CD4-positive, CD25-positive, alpha-beta regulatory T cell (primary cell): ENCODE measurements at regions not wholly inside any gene's neighbourhood (a gene's known extent, or its start where the extent isn't known, plus 50 kb on each side); places are given as distances from the start of the nearest gene placed in this dataset.
"Not testable (repeated sequence)": the region's sequence is repeated elsewhere in the genome, so short reads cannot be mapped to it uniquely, and the experiment has no call there.

Experiments used
- ATAC-seq, 2 donors: fragments of 150-1000 bp; cut with Tn5 transposase; one replicate each; pipeline ENCODE4 v1.10.0; 2021; ENCODE audit warnings: low read depth in 2 of 2, moderate number of reproducible peaks in 2 of 2, moderate library complexity in 1 of 2
- DNase-seq, 3 donors: peaks; one replicate each; pipeline versions ENCODE4 v3.0.0 to v3.0.0-alpha.2; 2012 to 2022; ENCODE audit warnings: mixed read lengths in 1 of 3
- H3K27ac ChIP-seq: one replicate; pipeline ENCODE4 v1.7.0; 2013; ENCODE audit warnings: mild to moderate bottlenecking, low read length; ENCODE audit not compliant: insufficient read depth, poor library complexity, severe bottlenecking
- H3K27me3 ChIP-seq: one replicate; pipeline ENCODE4 v1.7.0; 2013; ENCODE audit warnings: low read length; ENCODE audit not compliant: control insufficient read depth, insufficient read depth
- H3K36me3 ChIP-seq: one replicate; pipeline ENCODE4 v1.7.0; 2013; ENCODE audit warnings: mild to moderate bottlenecking, low read length, moderate library complexity; ENCODE audit not compliant: control insufficient read depth, insufficient read depth
- H3K4me1 ChIP-seq: 2 replicates; pipeline ENCODE4 v1.7.0; 2013; ENCODE audit warnings: mild to moderate bottlenecking, low read length; ENCODE audit not compliant: insufficient read depth, control insufficient read depth, poor library complexity, severe bottlenecking
- H3K4me3 ChIP-seq: one replicate; pipeline ENCODE4 v1.7.0; 2013; ENCODE audit warnings: low read depth, mild to moderate bottlenecking, low read length, moderate library complexity
- H3K9me3 ChIP-seq, 2 experiments: 1 replicate in 1 of 2; 2 replicates in 1 of 2; pipeline ENCODE4 v1.7.0; 2013; ENCODE audit warnings: low read length in 2 of 2, mild to moderate bottlenecking in 1 of 2, moderate library complexity in 1 of 2; ENCODE audit not compliant: control insufficient read depth in 2 of 2
- H3K27ac Mint-ChIP-seq, 3 donors: one replicate each; pipeline ENCODE4 v1.8.0; 2020 to 2022; ENCODE audit warnings: mild to moderate bottlenecking in 3 of 3, mixed read lengths in 3 of 3, moderate library complexity in 2 of 3
- H3K27me3 Mint-ChIP-seq: one replicate; pipeline ENCODE4 v1.8.0; 2022; ENCODE audit warnings: mild to moderate bottlenecking, mixed read lengths
- H3K36me3 Mint-ChIP-seq: one replicate; pipeline ENCODE4 v1.8.0; 2020; ENCODE audit warnings: mixed read lengths
- H3K4me1 Mint-ChIP-seq, 4 donors: one replicate each; pipeline ENCODE4 v1.8.0; 2020 to 2022; ENCODE audit warnings: mixed read lengths in 4 of 4, mild to moderate bottlenecking in 1 of 4
- H3K4me3 Mint-ChIP-seq, 4 donors: one replicate each; pipeline ENCODE4 v1.8.0; 2020 to 2022; ENCODE audit warnings: mild to moderate bottlenecking in 4 of 4, mixed read lengths in 4 of 4, moderate library complexity in 3 of 4
- H3K9me3 Mint-ChIP-seq, 7 donors: one replicate each; pipeline ENCODE4 v1.8.0; 2020 to 2022; ENCODE audit warnings: mixed read lengths in 7 of 7, mild to moderate bottlenecking in 3 of 7, moderate library complexity in 2 of 7

DNA sequence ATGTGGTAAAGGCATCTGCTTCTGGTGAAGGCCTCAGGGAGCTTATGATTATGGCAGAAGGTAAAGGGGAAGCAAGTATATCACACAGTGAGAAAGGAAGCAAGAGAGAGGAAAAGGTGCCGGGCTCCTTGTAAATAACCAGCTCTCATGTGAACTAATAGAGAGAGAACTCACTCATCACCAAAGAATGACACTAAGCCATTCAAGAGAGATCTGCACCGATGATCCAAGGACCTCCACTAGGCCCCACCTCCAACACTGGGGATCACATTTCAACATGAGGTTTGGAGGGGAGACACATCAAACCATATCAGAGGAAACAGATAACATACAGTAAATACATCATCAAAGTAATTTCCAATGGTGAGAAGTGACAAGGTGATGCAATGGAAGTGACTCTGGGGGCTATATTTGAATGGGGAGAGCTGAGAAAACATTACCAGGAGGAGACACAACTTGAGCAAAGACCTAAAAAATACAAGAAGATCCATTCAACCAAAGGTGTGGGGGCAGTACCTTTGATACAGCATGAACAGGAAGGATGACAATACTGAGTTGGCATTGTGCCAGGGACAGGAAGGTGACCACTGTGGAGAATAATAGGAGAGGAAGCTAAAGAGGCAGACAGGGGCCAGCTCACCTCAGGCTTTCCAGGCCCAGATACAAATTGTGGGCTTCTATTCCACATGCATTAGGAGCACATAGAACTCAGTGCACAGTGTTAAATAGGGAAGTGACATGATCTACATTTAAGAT is 134.4 kb upstream of the GRIP1 start:
- H3K4me1 ChIP-seq, result no peaks in the 10 kb centered on the region
- no peaks in the 10 kb centered on the region for H3K9me3 ChIP-seq
- Mint-ChIP-seq H3K27me3 (no peaks in the 10 kb centered on the region), H3K27ac (no peak overlapping the region), H3K9me3 (no peaks in the 10 kb centered on the region), H3K4me3 (no peak overlapping the region), H3K4me1 (peaks cover 0 to 10% (median 0%) of the 10 kb centered on the region in 4 donors), H3K36me3 (no peaks in the 10 kb centered on the region)
- ATAC-seq, result peak in 1 of 2 donors; percentile 22
- H3K4me3 ChIP-seq, result no peak overlapping the region
- no peaks in the 10 kb centered on the region for H3K36me3 ChIP-seq
- DNase-seq, result peak in 2 of 3 donors; percentile 1 to 2
- H3K27ac ChIP-seq, result no peak overlapping the region
- no peaks in the 10 kb centered on the region for H3K27me3 ChIP-seq

GRCh38 chr12:66819587-66819986 is 140.7 kb upstream of the GRIP1 start:
- Mint-ChIP-seq H3K4me1 (no peaks in the 10 kb centered on the region), H3K27me3 (peaks cover 4% of the 10 kb centered on the region), H3K27ac (no peak overlapping the region), H3K4me3 (no peak overlapping the region), H3K36me3 (no peaks in the 10 kb centered on the region), H3K9me3 (no peaks in the 10 kb centered on the region)
- Histone ChIP-seq H3K27me3 (no peaks in the 10 kb centered on the region), H3K4me3 (no peak overlapping the region), H3K4me1 (no peaks in the 10 kb centered on the region), H3K36me3 (no peaks in the 10 kb centered on the region), H3K9me3 (no peaks in the 10 kb centered on the region), H3K27ac (no peak overlapping the region)
- no peak for ATAC-seq
- no peak for DNase-seq

- Mint-ChIP-seq H3K36me3 (no peaks in the 10 kb centered on the region), H3K27me3 (peaks cover 4% of the 10 kb centered on the region), H3K27ac (no peak overlapping the region), H3K4me1 (no peaks in the 10 kb centered on the region), H3K9me3 (peaks cover 0 to 2% (median 0%) of the 10 kb centered on the region in 7 donors), H3K4me3 (no peak overlapping the region)
- no peak for ATAC-seq
- no peaks in the 10 kb centered on the region for H3K36me3 ChIP-seq
- H3K27me3 ChIP-seq, result no peaks in the 10 kb centered on the region
- no peak for DNase-seq
- no peaks in the 10 kb centered on the region for H3K9me3 ChIP-seq
- H3K4me1 ChIP-seq, result no peaks in the 10 kb centered on the region
- no peak overlapping the region for H3K4me3 ChIP-seq
- H3K27ac ChIP-seq, result no peak overlapping the region
Measured at GRCh38 chr12:66822961-66823360, 144.1 kb upstream of the GRIP1 start.

DNA sequence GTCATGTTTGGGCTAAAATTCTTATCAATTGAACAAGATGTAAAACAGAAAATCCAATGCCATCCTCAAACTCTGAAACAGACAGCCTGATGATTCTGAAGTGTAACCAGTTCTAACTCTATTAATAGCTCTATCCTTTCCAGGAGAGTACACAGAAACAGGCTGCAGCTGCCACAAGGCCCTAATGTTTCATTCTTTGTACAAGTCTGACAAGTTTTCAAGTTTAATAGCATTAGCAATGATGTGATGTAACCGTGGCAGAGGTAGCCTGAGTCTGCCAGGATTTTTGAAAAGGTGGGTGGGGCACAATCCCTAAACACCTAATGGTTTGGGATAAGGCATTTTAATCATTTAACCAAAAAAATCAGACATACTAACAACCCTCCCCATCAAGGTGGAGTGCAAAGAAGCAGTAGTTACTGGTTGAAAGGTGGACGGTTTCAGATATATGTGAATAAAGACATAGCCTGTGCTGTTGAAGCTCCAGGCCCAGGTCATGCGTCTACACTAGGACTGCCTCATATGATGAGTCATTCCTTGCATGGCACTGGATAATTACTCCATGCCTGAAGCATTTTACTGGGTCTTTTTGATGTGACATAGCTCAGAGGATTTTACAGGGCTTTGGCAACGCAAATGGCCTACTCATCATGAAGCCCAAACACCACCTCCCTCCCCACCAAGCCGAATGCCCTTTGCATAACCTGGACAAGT is 145.1 kb upstream of the GRIP1 start:
- Histone ChIP-seq H3K4me1 (no peaks in the 10 kb centered on the region), H3K36me3 (no peaks in the 10 kb centered on the region), H3K27me3 (no peaks in the 10 kb centered on the region), H3K9me3 (no peaks in the 10 kb centered on the region), H3K4me3 (no peak overlapping the region), H3K27ac (no peak overlapping the region)
- H3K27ac Mint-ChIP-seq, result no peak overlapping the region
- ATAC-seq, result no peak
- no peak overlapping the region for H3K4me3 Mint-ChIP-seq
- H3K36me3 Mint-ChIP-seq, result no peaks in the 10 kb centered on the region
- H3K9me3 Mint-ChIP-seq, result peaks cover 0 to 2% (median 0%) of the 10 kb centered on the region in 7 donors
- DNase-seq, result no peak
- H3K4me1 Mint-ChIP-seq, result peaks cover 0 to 5% (median 3%) of the 10 kb centered on the region in 4 donors
- H3K27me3 Mint-ChIP-seq, result peaks cover 4% of the 10 kb centered on the region

GRCh38 chr12:66825921-66826320 is 147.0 kb upstream of the GRIP1 start:
- not testable (repeated sequence) for H3K27me3 ChIP-seq, ATAC-seq, H3K9me3 ChIP-seq, H3K36me3 Mint-ChIP-seq, H3K27me3 Mint-ChIP-seq, H3K27ac ChIP-seq, H3K27ac Mint-ChIP-seq, H3K9me3 Mint-ChIP-seq, DNase-seq, H3K36me3 ChIP-seq, H3K4me1 ChIP-seq, H3K4me3 Mint-ChIP-seq, H3K4me3 ChIP-seq
- H3K4me1 Mint-ChIP-seq, result peaks cover 0 to 22% (median 9%) of the 10 kb centered on the region in 4 donors

DNA sequence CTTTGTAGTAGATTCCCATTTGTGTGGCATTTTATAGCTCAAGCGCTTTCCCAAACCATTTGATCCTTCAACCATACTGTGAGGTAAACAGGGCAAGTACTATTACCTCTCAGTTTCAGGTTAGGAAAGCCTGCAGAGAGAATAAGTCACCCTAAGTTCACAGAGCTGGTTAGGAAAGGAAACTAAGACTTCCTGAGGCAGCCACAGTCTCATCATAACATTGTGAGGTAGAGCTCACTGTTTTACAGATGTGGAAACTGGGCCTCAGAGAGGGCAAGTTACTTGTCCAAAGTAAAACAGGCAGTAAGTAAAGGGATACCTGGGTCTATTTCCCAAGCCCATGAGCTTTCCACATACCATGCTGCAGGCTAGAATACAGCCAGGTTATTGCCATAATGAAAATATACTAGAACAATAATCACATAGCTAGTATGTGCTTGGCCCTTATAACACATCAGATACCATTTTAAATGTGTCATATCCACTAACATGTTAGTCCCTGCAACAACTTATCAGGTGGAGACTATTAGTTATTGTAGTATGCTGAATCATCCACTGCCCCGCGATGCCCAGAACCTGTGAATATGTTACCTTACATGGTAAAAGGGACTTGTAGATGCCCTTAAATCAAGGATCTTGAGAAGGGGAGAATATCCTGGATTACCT is 150.9 kb upstream of the GRIP1 start:
- H3K4me1 Mint-ChIP-seq, result peaks cover 0 to 29% (median 10%) of the 10 kb centered on the region in 4 donors

DNA sequence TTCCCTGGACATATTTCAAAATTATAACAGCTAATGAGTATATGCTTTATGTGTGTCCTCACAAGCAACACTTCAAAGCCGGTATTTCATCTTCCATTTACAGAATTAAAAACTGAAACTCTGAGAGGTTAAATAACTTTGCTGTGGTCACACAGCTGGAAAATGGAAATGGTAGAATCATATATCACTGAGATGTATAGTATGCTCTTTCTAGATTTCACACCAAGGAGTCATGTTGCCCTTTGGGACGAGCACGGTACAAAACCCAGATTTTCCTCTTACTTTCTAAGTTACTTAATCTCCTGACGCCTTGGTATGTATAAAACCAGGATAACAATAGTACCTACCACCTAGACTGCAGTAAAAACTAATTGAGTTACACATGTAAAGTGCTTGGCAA is 152.6 kb upstream of the GRIP1 start:
- H3K27ac ChIP-seq, result no peak overlapping the region
- H3K9me3 Mint-ChIP-seq, result peaks cover 0 to 1% (median 0%) of the 10 kb centered on the region in 7 donors
- H3K4me3 Mint-ChIP-seq, result no peak overlapping the region
- H3K36me3 ChIP-seq, result no peaks in the 10 kb centered on the region
- no peaks in the 10 kb centered on the region for H3K36me3 Mint-ChIP-seq
- H3K9me3 ChIP-seq, result no peaks in the 10 kb centered on the region
- DNase-seq (no peak), ATAC-seq (no peak)
- peaks cover 0 to 29% (median 10%) of the 10 kb centered on the region in 4 donors for H3K4me1 Mint-ChIP-seq
- no peaks in the 10 kb centered on the region for H3K27me3 ChIP-seq
- H3K27ac Mint-ChIP-seq, result no peak overlapping the region
- no peaks in the 10 kb centered on the region for H3K27me3 Mint-ChIP-seq
- H3K4me3 ChIP-seq, result no peak overlapping the region
- H3K4me1 ChIP-seq, result no peaks in the 10 kb centered on the region

More for the DNA sequence above, 150.9 kb upstream of the GRIP1 start:
- Mint-ChIP-seq H3K27ac (peak overlapping the region in 1 of 3 donors; percentile 79), H3K27me3 (no peaks in the 10 kb centered on the region), H3K9me3 (peaks cover 0 to 2% (median 0%) of the 10 kb centered on the region in 7 donors), H3K4me3 (peak overlapping the region in 2 of 4 donors; percentile 7 to 19), H3K36me3 (no peaks in the 10 kb centered on the region)
- ATAC-seq, result peak; percentile 69 to 73
- no peak overlapping the region for H3K4me3 ChIP-seq
- no peaks in the 10 kb centered on the region for H3K4me1 ChIP-seq
- peak in 1 of 3 donors; percentile 20 for DNase-seq
- H3K9me3 ChIP-seq, result no peaks in the 10 kb centered on the region
- no peaks in the 10 kb centered on the region for H3K36me3 ChIP-seq
- H3K27me3 ChIP-seq, result no peaks in the 10 kb centered on the region
- no peak overlapping the region for H3K27ac ChIP-seq
